ENCODE measurements at regions not wholly inside any gene's neighbourhood (a gene's known extent, or its start where the extent isn't known, plus 50 kb on each side); places are given as distances from the start of the nearest gene placed in this dataset.
"Not testable (repeated sequence)": the region's sequence is repeated elsewhere in the genome, so short reads cannot be mapped to it uniquely, and the experiment has no call there.

- TF ChIP-seq CTCF (conservative IDR thresholded peaks at IDR 0.05; ENCODE audit: low read depth in 2 of 2); ZNF331 (CRISPR knock-in tag; IDR thresholded peaks at IDR 0.05; ENCODE audit: low read depth); CREB1 (CRISPR knock-in tag; IDR thresholded peaks at IDR 0.05; ENCODE audit: low read depth); REST (IDR thresholded peaks at IDR 0.05; ENCODE audit: unreplicated experiment): not testable (repeated sequence)
Measured at GRCh38 chr14:70253547-70253946, 64.8 kb upstream of the SLC8A3 start.

Data from GM23338 (cell line).